HG02798 (cell line): ENCODE measurements at regions not wholly inside any gene's neighbourhood (a gene's known extent, or its start where the extent isn't known, plus 50 kb on each side); places are given as distances from the start of the nearest gene placed in this dataset.

Experiments used
- ATAC-seq: cut with Tn5 transposase; IDR thresholded peaks from one replicate; pipeline ENCODE4 v1.9.1; 2021; ENCODE audit warnings: mild to moderate bottlenecking; ENCODE audit not compliant: unreplicated experiment, poor library complexity

- no peak for ATAC-seq
These were observed 50.2 kb upstream of the AKR1E2 start for GRCh38 chr10:4775808-4776207.

GRCh38 chr10:4772202-4772570 lies 53.8 kb upstream of the AKR1E2 start:
- no peak for ATAC-seq

- ATAC-seq, result no peak
These were observed 54.3 kb upstream of the AKR1E2 start for GRCh38 chr10:4771554-4772201.

- ATAC-seq, result no peak
These were observed 55.0 kb upstream of the AKR1E2 start for GRCh38 chr10:4770801-4771553.

GRCh38 chr10:4768416-4768815 lies 57.6 kb upstream of the AKR1E2 start:
- no peak for ATAC-seq

- ATAC-seq, result no peak
These were observed 58.8 kb upstream of the AKR1E2 start for GRCh38 chr10:4767033-4767814.

GRCh38 chr10:4766454-4766853 lies 59.6 kb upstream of the AKR1E2 start:
- no peak for ATAC-seq

- ATAC-seq, result no peak
These were observed 60.6 kb upstream of the AKR1E2 start for GRCh38 chr10:4765428-4765827.

GRCh38 chr10:4763960-4764428 lies 62.0 kb upstream of the AKR1E2 start:
- no peak for ATAC-seq

GRCh38 chr10:4763513-4763912 lies 62.5 kb upstream of the AKR1E2 start:
- ATAC-seq, result no peak

- no peak for ATAC-seq
These were observed 67.8 kb upstream of the AKR1E2 start for GRCh38 chr10:4758256-4758655.

GRCh38 chr10:4755286-4755989 lies 70.6 kb upstream of the AKR1E2 start:
- no peak for ATAC-seq

GRCh38 chr10:4754143-4754542 lies 71.9 kb upstream of the AKR1E2 start:
- ATAC-seq, result no peak

- ATAC-seq, result no peak
These were observed 74.8 kb upstream of the AKR1E2 start for GRCh38 chr10:4751211-4751610.

GRCh38 chr10:4749271-4749574 lies 76.8 kb upstream of the AKR1E2 start:
- ATAC-seq, result no peak

GRCh38 chr10:4748491-4749270 lies 77.3 kb upstream of the AKR1E2 start:
- no peak for ATAC-seq

- ATAC-seq, result no peak
These were observed 83.8 kb upstream of the AKR1E2 start for GRCh38 chr10:4742217-4742616.

GRCh38 chr10:4740471-4740870 lies 85.5 kb upstream of the AKR1E2 start:
- ATAC-seq, result no peak

- no peak for ATAC-seq
These were observed 89.4 kb upstream of the AKR1E2 start for GRCh38 chr10:4736608-4737007.

GRCh38 chr10:4736183-4736582 lies 89.8 kb upstream of the AKR1E2 start:
- ATAC-seq, result no peak
